IPS DF 19.7 (cell line): ENCODE measurements at regions not wholly inside any gene's neighbourhood (a gene's known extent, or its start where the extent isn't known, plus 50 kb on each side); places are given as distances from the start of the nearest gene placed in this dataset.
"Not testable (repeated sequence)": the region's sequence is repeated elsewhere in the genome, so short reads cannot be mapped to it uniquely, and the experiment has no call there.

Experiments used
- DNase-seq: peaks from one replicate; pipeline ENCODE4 v3.0.0-alpha.2; 2013; ENCODE audit warnings: low read depth, low spot score

GRCh38 chr16:60681043-60681442, 1355.2 kb downstream of the CDH8 start:
- DNase-seq: no peak

DNA sequence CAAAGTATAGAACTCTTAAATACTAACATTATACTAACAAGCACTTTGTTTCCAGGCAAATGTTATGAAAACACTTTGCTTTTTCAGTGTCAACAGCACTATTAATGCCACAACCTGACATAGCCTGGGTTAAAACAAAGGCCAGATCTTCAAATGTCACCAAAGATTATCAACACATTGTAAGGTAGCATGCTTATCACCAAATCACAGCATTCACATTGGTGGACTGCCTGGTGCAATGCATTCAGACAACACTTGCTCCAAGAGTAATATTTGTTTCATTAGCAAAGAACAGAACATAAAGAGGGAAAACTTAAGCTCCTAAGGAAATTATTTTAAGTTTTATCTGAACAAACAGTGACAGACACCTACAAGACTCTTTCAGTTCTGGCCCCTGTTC, 1361.2 kb downstream of the CDH8 start:
- DNase-seq: no peak

- no peak for DNase-seq
Observed at GRCh38 chr16:60674241-60674640, 1362.0 kb downstream of the CDH8 start.

- DNase-seq: no peak
Observed at GRCh38 chr16:60655514-60656153, 1380.6 kb downstream of the CDH8 start.

- DNase-seq: no peak
Observed at GRCh38 chr16:60651346-60651745, 1384.9 kb downstream of the CDH8 start.

DNA sequence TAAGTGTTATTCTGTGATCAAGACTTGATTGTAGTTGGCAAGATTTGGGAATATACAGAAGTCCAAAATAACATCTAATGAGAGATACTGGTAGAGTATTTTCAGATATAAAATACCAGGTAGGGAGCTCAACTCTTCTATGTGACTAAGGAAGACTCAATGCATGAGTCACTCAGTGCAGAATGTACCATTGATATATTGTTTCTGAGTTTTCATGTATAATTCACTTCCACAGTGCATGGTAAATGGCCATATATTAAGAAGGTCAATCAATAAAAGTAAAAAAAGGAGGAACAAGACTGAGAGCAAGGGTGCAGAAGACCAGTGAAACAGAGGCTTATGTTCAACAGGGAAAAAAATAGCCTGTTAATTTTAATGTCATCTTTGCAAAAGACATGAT, 1387.9 kb downstream of the CDH8 start:
- no peak for DNase-seq

GRCh38 chr16:60647388-60647787, 1388.8 kb downstream of the CDH8 start:
- DNase-seq: not testable (repeated sequence)

DNA sequence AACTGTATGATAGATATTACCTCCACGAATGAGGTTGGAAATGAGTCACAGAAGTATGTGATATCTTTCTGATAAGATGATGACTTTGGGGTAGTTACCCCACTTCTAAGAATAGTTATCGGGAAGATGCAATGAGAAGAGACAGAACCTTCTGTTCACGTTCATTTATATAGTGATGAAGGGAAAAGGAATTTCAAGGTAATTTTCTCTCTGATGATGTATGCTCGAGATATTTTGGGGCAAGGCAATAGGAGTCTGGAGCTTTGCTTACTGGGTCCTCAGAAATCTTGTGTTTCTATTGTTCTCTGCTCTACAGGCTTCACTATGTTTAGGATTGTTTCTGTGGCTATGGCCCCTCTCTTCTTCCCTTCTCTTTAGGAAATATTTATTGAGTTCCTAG, 1389.6 kb downstream of the CDH8 start:
- no peak for DNase-seq

- no peak for DNase-seq
Observed at GRCh38 chr16:60645541-60645940, 1390.7 kb downstream of the CDH8 start.

DNA sequence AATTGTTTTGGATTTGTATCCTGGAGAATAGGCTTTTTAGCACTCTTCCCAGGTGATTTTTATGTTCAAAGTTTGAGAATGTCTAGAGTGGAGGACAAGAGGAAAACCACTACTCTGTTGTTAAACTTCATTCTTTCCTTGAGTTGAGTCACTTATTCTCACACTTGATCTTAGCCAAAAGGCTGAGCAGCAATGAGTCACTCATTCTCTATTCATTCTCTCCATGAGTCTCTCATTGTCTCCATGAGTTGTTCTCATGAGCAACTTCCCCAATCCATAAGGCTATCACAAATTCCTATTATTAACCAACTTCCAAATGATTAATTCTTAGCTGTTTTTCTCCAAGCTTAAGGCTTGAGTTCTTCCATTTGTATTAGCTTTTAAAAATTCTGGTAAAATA, 1393.3 kb downstream of the CDH8 start:
- no peak for DNase-seq

GRCh38 chr16:60641067-60641665, 1395.1 kb downstream of the CDH8 start:
- DNase-seq: no peak

GRCh38 chr16:60640038-60640437, 1396.2 kb downstream of the CDH8 start:
- DNase-seq: no peak

GRCh38 chr16:60636636-60637035, 1399.6 kb downstream of the CDH8 start:
- DNase-seq: not testable (repeated sequence)

GRCh38 chr16:60636117-60636516, 1400.1 kb downstream of the CDH8 start:
- DNase-seq: peak; percentile 33

DNA sequence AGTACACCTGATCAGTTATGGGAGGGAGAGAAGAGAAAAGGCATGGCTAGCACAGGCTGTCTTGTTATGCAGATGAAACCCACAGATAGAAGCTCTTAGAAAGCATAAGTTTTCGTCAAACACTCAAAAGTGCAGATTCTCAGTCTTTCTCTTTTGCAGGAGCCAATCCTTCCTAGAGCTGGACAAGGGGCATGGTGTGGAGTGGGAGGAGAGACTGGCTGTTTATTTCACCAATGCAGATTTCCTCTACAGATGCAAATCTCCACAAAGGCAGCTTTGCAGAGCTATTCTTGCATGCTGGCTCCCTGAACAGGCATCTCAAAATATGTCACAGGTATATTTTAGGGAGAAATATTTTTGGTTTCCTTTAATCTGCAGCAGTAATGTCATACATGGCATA, 1400.7 kb downstream of the CDH8 start:
- DNase-seq: no peak

DNA sequence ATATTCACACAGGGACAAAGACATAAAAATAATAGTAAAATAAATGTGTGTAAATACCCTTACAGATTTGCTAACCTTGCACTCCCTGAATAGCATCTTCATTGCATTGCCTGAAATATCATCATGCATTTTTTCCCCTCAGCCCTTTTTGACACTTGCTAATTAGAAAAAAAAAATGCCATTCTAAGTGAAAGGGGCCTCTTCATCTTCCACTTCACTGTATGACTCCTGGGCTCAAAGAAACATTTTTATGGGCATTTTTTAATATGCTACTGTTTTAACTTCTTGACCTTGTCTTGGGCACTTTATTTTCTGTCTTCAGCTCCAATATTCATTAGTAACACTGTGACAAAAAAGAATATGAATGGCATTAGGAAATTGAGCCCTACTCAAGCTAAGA, 1424.4 kb downstream of the CDH8 start:
- no peak for DNase-seq

DNA sequence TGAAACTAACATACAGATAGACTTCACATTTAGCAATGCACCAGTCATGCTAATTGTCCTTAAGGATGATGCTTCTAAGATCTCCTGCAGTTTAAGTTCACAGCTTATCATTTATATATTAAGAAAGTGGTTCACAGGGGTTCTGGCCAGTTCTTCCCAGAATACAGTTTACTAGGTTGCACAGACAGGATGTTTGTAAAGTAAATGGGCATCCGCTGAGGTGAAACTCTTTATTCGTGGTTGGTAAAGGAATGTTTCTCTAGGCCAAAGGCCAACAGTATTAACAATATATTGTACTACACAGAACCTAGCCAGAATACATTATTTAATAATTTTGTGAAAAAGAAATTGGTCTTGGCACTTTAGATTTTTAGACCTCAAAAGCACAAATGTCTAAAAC, 1427.3 kb downstream of the CDH8 start:
- DNase-seq: no peak

GRCh38 chr16:60605652-60606051, 1430.6 kb downstream of the CDH8 start:
- not testable (repeated sequence) for DNase-seq

- DNase-seq: no peak
Observed at GRCh38 chr16:60605176-60605575, 1431.1 kb downstream of the CDH8 start.

GRCh38 chr16:60586493-60586892, 1449.7 kb downstream of the CDH8 start:
- no peak for DNase-seq

DNA sequence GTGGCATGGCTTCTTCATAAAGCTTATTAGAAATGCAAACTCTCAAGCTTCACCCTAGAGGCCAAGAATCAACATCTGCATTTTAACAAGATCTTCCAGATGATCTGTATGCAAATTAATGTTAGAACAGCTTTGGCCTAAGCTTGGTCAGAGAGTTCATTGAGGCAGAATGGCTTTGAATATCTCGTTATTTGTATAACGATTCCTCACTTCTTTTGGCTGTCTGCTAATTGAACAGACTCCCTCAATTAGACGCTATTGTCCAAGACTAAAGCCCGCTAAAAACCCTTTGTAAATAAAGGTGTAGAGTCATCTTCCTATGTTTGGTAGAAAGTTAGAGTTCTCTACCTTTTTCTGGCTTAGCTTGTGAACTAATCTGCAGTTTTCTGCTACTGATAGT, 1453.7 kb downstream of the CDH8 start:
- no peak for DNase-seq

- no peak for DNase-seq
Observed at GRCh38 chr16:60566901-60567300, 1469.3 kb downstream of the CDH8 start.

DNA sequence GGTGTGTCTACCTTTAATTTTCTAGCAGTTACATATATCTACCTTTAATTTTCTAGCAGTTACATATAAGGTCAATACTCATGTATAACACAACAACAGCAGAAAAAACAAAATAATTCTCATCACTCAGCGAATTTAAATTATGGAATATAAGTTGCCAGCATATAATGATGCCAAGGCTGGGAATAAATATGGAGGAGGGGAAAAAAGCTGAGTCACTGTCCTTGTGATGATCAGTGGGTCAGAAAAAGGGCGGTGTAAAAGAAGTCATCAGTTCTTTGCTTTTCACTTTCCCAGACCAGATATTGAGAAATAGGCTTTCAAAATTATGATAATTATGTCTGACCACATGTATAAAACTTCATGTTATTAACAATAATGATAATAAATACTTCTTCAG, 1471.7 kb downstream of the CDH8 start:
- no peak for DNase-seq

GRCh38 chr16:60563166-60563565, 1473.1 kb downstream of the CDH8 start:
- DNase-seq: no peak
